SK-N-SH (cell line): ENCODE measurements at regions not wholly inside any gene's neighbourhood (a gene's known extent, or its start where the extent isn't known, plus 50 kb on each side); places are given as distances from the start of the nearest gene placed in this dataset.

Source experiments
- CTCF ChIA-PET: fragments of 300-600, 350-600 bp; formaldehyde crosslinking; extraction: SDS; loops from one replicate; lab custom pipeline; 2021; lab: Yijun Ruan, JAX
- POLR2A ChIA-PET: fragments of 350-600 bp; sonication (Branson Sonifier 250); formaldehyde crosslinking; extraction: SDS; loops from one replicate; lab custom pipeline; 2020; ENCODE audit warnings: antibody characterized with exemption, inconsistent platforms; lab: Yijun Ruan, JAX
- DNase-seq: peaks from one replicate; pipeline ENCODE4 v3.0.0; 2012
- H2AFZ ChIP-seq: fragments of 200-600 bp; sonication (generic); 2 replicates; pipeline ENCODE4 v1.8.1; 2016; ENCODE audit warnings: antibody characterized with exemption, mild to moderate bottlenecking, low read depth
- H3F3A ChIP-seq: fragments of 200-600 bp; sonication (generic); replicated peaks from 2 replicates; pipeline ENCODE3; 2016; ENCODE audit warnings: antibody characterized with exemption, mild to moderate bottlenecking; ENCODE audit not compliant: insufficient read depth
- H3K27ac ChIP-seq, 2 experiments: fragments of 200-500 bp in 1 of 2; fragments of 200-600 bp in 1 of 2; sonication (Bioruptor generic) in 1 of 2; sonication (generic), shearing (Covaris generic) in 1 of 2; 2 replicates each; pipeline versions ENCODE4 v1.5.1 to v1.6.1; 2014 to 2016; ENCODE audit warnings: low read depth in 2 of 2, inconsistent platforms in 1 of 2, low read length in 1 of 2, mild to moderate bottlenecking in 1 of 2, mixed read lengths in 1 of 2
- H3K27me3 ChIP-seq: fragments of 200-600 bp; sonication (generic), shearing (Covaris generic); 2 replicates; pipeline ENCODE4 v1.6.1; 2016; ENCODE audit warnings: mixed run types; ENCODE audit not compliant: insufficient read depth
- H3K36me3 ChIP-seq, 2 experiments: fragments of 200-500 bp in 1 of 2; fragments of 200-600 bp in 1 of 2; sonication (Bioruptor generic) in 1 of 2; sonication (generic) in 1 of 2; replicated peaks in 1 of 2; 2 replicates each; pipeline versions ENCODE3 to v1.5.1; 2014 to 2016; ENCODE audit warnings: low read length in 1 of 2, mild to moderate bottlenecking in 1 of 2; ENCODE audit not compliant: insufficient read depth in 2 of 2, control insufficient read depth in 1 of 2
- H3K4me1 ChIP-seq, 2 experiments: fragments of 200-500 bp in 1 of 2; fragments of 200-600 bp in 1 of 2; sonication (Bioruptor generic) in 1 of 2; sonication (generic), shearing (Covaris generic) in 1 of 2; 2 replicates each; pipeline versions ENCODE4 v1.5.1 to v1.6.1; 2014 to 2016; ENCODE audit warnings: low read depth in 1 of 2, low read length in 1 of 2, mixed run types in 1 of 2; ENCODE audit not compliant: insufficient read depth in 2 of 2, control insufficient read depth in 1 of 2
- H3K4me2 ChIP-seq: fragments of 200-600 bp; sonication (generic), shearing (Covaris generic); 2 replicates; pipeline ENCODE4 v1.6.1; 2017; ENCODE audit warnings: mixed run types
- H3K4me3 ChIP-seq, 2 experiments: fragments of 200-500 bp in 1 of 2; fragments of 200-600 bp in 1 of 2; sonication (Bioruptor generic) in 1 of 2; sonication (generic), shearing (Covaris generic) in 1 of 2; 2 replicates each; pipeline versions ENCODE4 v1.5.1 to v1.8.1; 2014 to 2016; ENCODE audit warnings: low read depth in 2 of 2, inconsistent platforms in 1 of 2, low read length in 1 of 2, mild to moderate bottlenecking in 1 of 2, mixed read lengths in 1 of 2, moderate library complexity in 1 of 2
- H3K79me2 ChIP-seq: fragments of 200-600 bp; sonication (generic); 2 replicates; pipeline ENCODE4 v1.8.1; 2017; ENCODE audit warnings: mild to moderate bottlenecking; ENCODE audit not compliant: insufficient read depth
- H3K9ac ChIP-seq: fragments of 200-600 bp; sonication (generic); 2 replicates; pipeline ENCODE4 v1.6.1; 2017; ENCODE audit warnings: mixed run types
- H3K9me2 ChIP-seq: fragments of 200-600 bp; sonication (generic); 2 replicates; pipeline ENCODE4 v1.6.1; 2017; ENCODE audit warnings: mixed run types
- H3K9me3 ChIP-seq: fragments of 200-600 bp; sonication (generic); 2 replicates; pipeline ENCODE4 v1.6.1; 2017; ENCODE audit warnings: mixed run types, mild to moderate bottlenecking, moderate library complexity
- H4K20me1 ChIP-seq: fragments of 200-600 bp; sonication (generic); 2 replicates; pipeline ENCODE4 v1.6.1; 2017; ENCODE audit warnings: mild to moderate bottlenecking, mixed run types; ENCODE audit not compliant: insufficient read depth
- CHD2 ChIP-seq: fragments of 150-350 bp; IDR thresholded peaks from 2 replicates; pipeline ENCODE4 v1.6.1; 2018; ENCODE audit warnings: low read length; ENCODE audit not compliant: partially characterized antibody
- ELF1 ChIP-seq: IDR thresholded peaks from 2 replicates; pipeline ENCODE4 v1.4.0; 2012
- EP300 ChIP-seq, 2 experiments: IDR thresholded peaks; 2 replicates each; pipeline versions ENCODE4 v1.4.0 to v1.6.1; 2012; ENCODE audit warnings: borderline replicate concordance in 1 of 2, low read depth in 1 of 2, low read length in 1 of 2
- EZH2phosphoT487 ChIP-seq: fragments of 200-600 bp; sonication (generic); IDR thresholded peaks from 2 replicates; pipeline ENCODE4 v1.6.1; 2017; ENCODE audit warnings: low read depth, mixed run types, mild to moderate bottlenecking, antibody characterized with exemption, moderate library complexity, borderline replicate concordance
- FOXJ3 ChIP-seq: sonication (generic); formaldehyde crosslinking; IDR thresholded peaks from 2 replicates; pipeline ENCODE4 v1.5.1; 2020; ENCODE audit warnings: mild to moderate bottlenecking, missing genetic modification reagents
- FOXM1 ChIP-seq: IDR thresholded peaks from 2 replicates; pipeline ENCODE4 v1.4.0; 2012; ENCODE audit warnings: low read depth, mild to moderate bottlenecking
- GABPA ChIP-seq: IDR thresholded peaks from 2 replicates; pipeline ENCODE4 v1.4.0; 2012; ENCODE audit warnings: low read depth, mild to moderate bottlenecking
- GATA2 ChIP-seq: sonication (generic); formaldehyde crosslinking; IDR thresholded peaks from 2 replicates; pipeline ENCODE4 v1.5.0; 2020; ENCODE audit warnings: mild to moderate bottlenecking, missing genetic modification reagents
- JUND ChIP-seq: IDR thresholded peaks from 2 replicates; pipeline ENCODE4 v1.4.0; 2012
- NFIC ChIP-seq: IDR thresholded peaks from 2 replicates; pipeline ENCODE4 v1.4.0; 2012; ENCODE audit warnings: borderline replicate concordance
- NRF1 ChIP-seq: IDR thresholded peaks from 2 replicates; pipeline ENCODE4 v1.6.1; 2012; ENCODE audit warnings: low read depth, mild to moderate bottlenecking, low read length
- POLR2AphosphoS5 ChIP-seq: IDR thresholded peaks from 2 replicates; pipeline ENCODE4 v1.6.1; 2012; ENCODE audit warnings: low read depth, low read length
- RAD21 ChIP-seq: IDR thresholded peaks from 2 replicates; pipeline ENCODE4 v1.6.1; 2012; ENCODE audit warnings: mild to moderate bottlenecking, low read length
- RFX5 ChIP-seq: IDR thresholded peaks from 2 replicates; pipeline ENCODE4 v1.6.1; 2012; ENCODE audit warnings: mild to moderate bottlenecking, improper control_type of control experiment, low read length
- SMC3 ChIP-seq: IDR thresholded peaks from 2 replicates; pipeline ENCODE4 v1.6.1; 2012; ENCODE audit warnings: low read depth, low read length, improper control_type of control experiment
- TAF1 ChIP-seq: IDR thresholded peaks from 2 replicates; pipeline ENCODE4 v1.6.1; 2012; ENCODE audit warnings: low read depth, mild to moderate bottlenecking, low read length, moderate library complexity, borderline replicate concordance
- TEAD4 ChIP-seq: IDR thresholded peaks from 2 replicates; pipeline ENCODE4 v1.4.0; 2012; ENCODE audit warnings: mild to moderate bottlenecking, borderline replicate concordance; ENCODE audit not compliant: insufficient read depth
- YY1 ChIP-seq: IDR thresholded peaks from 2 replicates; pipeline ENCODE4 v1.4.0; 2012; ENCODE audit warnings: low read depth, mild to moderate bottlenecking
- WGBS: methylation state at CpG from one replicate; pipeline ENCODE4 v1.1.6; 2017; ENCODE audit warnings: low lambda C conversion rate; 5-methylcytosine and 5-hydroxymethylcytosine counted together
- TF ChIP-seq, protein P1 (sequence below): IDR thresholded peaks from 2 replicates; pipeline ENCODE4 v1.4.0; 2012; ENCODE audit warnings: low read depth
- TF ChIP-seq, protein P2 (sequence below): IDR thresholded peaks from 2 replicates; pipeline ENCODE4 v1.4.0; 2012; ENCODE audit warnings: low read depth, borderline replicate concordance
- TF ChIP-seq, protein P3 (sequence below): IDR thresholded peaks from 2 replicates; pipeline ENCODE4 v1.4.0; 2012; ENCODE audit warnings: low read depth, borderline replicate concordance
- TF ChIP-seq, protein P4 (sequence below): fragments of 150-350 bp; IDR thresholded peaks from 2 replicates; pipeline ENCODE4 v1.6.1; 2016; ENCODE audit warnings: mild to moderate bottlenecking, low read depth, low read length

DNA sequence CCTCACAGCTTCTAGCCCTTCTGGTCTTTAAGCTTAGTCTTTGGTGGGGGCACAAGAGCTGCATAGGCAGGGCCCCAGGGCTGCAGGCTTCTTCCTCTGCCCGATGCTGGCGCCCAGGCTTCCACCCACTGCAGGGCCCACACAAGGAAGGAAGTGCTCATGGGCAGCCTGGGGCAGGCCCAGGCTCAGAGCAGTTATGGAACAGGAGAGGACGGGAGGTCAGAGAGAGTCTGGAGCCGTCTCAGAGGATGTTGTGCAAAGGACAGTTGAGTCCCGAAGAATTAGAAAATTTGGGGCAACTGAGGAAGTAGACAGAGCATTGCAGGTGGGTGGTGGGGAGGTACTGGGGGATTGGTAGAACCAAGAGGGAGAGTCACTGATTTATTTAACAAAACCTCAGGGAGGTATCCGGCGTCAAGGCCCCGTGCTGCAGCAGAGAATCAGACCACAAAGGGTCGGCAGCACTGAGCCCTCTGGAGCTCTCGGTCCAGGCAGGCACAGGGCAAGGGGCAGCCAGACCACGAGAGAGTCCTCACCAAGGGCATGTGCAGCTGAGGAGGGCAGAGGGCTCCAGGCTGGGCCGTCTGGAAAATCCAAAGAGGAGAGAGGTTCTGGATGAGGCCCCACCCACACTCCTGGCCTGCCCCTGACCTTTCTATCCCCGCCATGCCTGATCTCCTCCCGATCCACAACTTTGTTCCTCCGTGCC, 110.8 kb upstream of the GLI2 start:
- H3K27ac ChIP-seq: no peak overlapping the region
- CTCF ChIA-PET: no interaction called here

DNA sequence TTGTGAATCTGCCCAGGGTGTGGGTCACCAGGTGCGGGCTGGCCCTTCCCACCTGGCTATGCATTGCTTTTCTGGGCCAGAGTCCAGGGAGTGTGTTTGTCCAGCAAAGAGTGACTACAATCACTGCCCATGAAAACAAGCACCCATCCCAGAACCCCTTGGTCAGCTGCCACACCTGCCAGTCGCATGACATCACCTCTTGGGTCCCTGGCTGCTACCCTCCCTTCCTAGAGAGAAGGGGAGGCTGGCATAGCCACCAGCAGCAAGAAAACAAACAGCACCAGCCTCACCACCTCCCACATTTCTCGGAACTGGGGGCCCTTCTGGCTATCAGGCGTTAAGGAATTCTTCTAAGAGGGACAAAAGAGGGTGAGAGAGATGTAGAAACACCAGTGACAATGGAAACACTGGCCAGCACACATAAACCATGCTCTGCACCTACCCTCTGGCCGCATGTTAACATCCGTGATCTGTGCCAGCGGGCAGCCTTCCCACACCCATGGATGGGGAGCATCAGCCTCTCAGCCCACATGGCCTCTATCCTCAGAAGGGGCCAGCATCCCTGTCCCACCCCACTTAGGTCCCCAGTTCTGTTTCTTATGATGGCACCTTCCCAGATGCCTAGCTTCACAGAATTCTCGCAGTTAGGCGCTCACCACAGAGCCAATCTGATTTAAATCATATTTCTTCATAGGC, 109.7 kb upstream of the GLI2 start:
- H3K4me3 ChIP-seq: no peak overlapping the region
- no peak overlapping the region for H3K4me2 ChIP-seq
- CTCF ChIA-PET: no interaction called here
- POLR2A ChIA-PET: no interaction called here
- H3K27ac ChIP-seq: no peak overlapping the region
- no peaks in the 10 kb centered on the region for H3K79me2 ChIP-seq
- no peaks in the 10 kb centered on the region for H3K9me3 ChIP-seq
- H3K4me1 ChIP-seq: no peaks in the 10 kb centered on the region; a peak in 1 of 4 replicates
- no peaks in the 10 kb centered on the region for H3F3A ChIP-seq
- H3K9me2 ChIP-seq: no peaks in the 10 kb centered on the region
- TF ChIP-seq SMC3: no peak
- TF ChIP-seq NRF1: no peak
- TF ChIP-seq NFIC: no peak
- no peak for TF ChIP-seq RFX5
- TF ChIP-seq JUND: no peak
- TF ChIP-seq, protein P1, sequence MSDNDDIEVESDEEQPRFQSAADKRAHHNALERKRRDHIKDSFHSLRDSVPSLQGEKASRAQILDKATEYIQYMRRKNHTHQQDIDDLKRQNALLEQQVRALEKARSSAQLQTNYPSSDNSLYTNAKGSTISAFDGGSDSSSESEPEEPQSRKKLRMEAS: no peak
- no peak for TF ChIP-seq ELF1
- no peak for TF ChIP-seq FOXM1
- TF ChIP-seq, protein P2, sequence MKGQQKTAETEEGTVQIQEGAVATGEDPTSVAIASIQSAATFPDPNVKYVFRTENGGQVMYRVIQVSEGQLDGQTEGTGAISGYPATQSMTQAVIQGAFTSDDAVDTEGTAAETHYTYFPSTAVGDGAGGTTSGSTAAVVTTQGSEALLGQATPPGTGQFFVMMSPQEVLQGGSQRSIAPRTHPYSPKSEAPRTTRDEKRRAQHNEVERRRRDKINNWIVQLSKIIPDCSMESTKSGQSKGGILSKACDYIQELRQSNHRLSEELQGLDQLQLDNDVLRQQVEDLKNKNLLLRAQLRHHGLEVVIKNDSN: no peak
- TF ChIP-seq GABPA: no peak
- no peak for TF ChIP-seq EZH2phosphoT487
- TF ChIP-seq GATA2 (CRISPR knock-in tag): no peak
- no peak for TF ChIP-seq EP300 (IDR thresholded peaks at IDR 0.05; ENCODE audit: borderline replicate concordance in 1 of 2, low read depth in 1 of 2, low read length in 1 of 2)
- no peak for TF ChIP-seq FOXJ3 (CRISPR knock-in tag)
- TF ChIP-seq TAF1: no peak
- TF ChIP-seq, all 33 proteins: peak for 0
- 39% methylated on average over 7 of the region's 9 CpGs for WGBS
- no peak overlapping the region for H3K9ac ChIP-seq
- DNase-seq: no peak
- no peaks in the 10 kb centered on the region for H4K20me1 ChIP-seq
- H3K36me3 ChIP-seq: no peaks in the 10 kb centered on the region
- no peak overlapping the region for H2AFZ ChIP-seq
- H3K27me3 ChIP-seq: peaks cover 7% of the 10 kb centered on the region; the same call in 1 of the 2 replicates

More for the DNA sequence above, 110.8 kb upstream of the GLI2 start:
- H2AFZ ChIP-seq: no peak overlapping the region
- 41% methylated on average over 14 of the region's 15 CpGs for WGBS
- no peak overlapping the region for H3K9ac ChIP-seq
- H3K27me3 ChIP-seq: peaks cover 7% of the 10 kb centered on the region; the same call in 1 of the 2 replicates
- DNase-seq: no peak
- H4K20me1 ChIP-seq: no peaks in the 10 kb centered on the region
- no peaks in the 10 kb centered on the region for H3K79me2 ChIP-seq
- H3F3A ChIP-seq: no peaks in the 10 kb centered on the region
- no peak overlapping the region for H3K4me2 ChIP-seq
- POLR2A ChIA-PET: no interaction called here
- H3K4me3 ChIP-seq: no peak overlapping the region
- no peaks in the 10 kb centered on the region for H3K9me3 ChIP-seq
- H3K36me3 ChIP-seq: no peaks in the 10 kb centered on the region
- H3K9me2 ChIP-seq: no peaks in the 10 kb centered on the region
- TF ChIP-seq NFIC (no peak), RAD21 (no peak), SMC3 (no peak), YY1 (no peak), CHD2 (no peak), RFX5 (no peak), TEAD4 (no peak), POLR2AphosphoS5 (no peak), EZH2phosphoT487 (no peak)
- TF ChIP-seq, protein P3, sequence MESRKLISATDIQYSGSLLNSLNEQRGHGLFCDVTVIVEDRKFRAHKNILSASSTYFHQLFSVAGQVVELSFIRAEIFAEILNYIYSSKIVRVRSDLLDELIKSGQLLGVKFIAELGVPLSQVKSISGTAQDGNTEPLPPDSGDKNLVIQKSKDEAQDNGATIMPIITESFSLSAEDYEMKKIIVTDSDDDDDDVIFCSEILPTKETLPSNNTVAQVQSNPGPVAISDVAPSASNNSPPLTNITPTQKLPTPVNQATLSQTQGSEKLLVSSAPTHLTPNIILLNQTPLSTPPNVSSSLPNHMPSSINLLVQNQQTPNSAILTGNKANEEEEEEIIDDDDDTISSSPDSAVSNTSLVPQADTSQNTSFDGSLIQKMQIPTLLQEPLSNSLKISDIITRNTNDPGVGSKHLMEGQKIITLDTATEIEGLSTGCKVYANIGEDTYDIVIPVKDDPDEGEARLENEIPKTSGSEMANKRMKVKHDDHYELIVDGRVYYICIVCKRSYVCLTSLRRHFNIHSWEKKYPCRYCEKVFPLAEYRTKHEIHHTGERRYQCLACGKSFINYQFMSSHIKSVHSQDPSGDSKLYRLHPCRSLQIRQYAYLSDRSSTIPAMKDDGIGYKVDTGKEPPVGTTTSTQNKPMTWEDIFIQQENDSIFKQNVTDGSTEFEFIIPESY: no peak
- TF ChIP-seq, protein P1: no peak
- TF ChIP-seq, protein P4, sequence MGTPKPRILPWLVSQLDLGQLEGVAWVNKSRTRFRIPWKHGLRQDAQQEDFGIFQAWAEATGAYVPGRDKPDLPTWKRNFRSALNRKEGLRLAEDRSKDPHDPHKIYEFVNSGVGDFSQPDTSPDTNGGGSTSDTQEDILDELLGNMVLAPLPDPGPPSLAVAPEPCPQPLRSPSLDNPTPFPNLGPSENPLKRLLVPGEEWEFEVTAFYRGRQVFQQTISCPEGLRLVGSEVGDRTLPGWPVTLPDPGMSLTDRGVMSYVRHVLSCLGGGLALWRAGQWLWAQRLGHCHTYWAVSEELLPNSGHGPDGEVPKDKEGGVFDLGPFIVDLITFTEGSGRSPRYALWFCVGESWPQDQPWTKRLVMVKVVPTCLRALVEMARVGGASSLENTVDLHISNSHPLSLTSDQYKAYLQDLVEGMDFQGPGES: no peak
- TF ChIP-seq, all 33 proteins: peak for 0
- H3K4me1 ChIP-seq: no peaks in the 10 kb centered on the region; a peak in 1 of 4 replicates
